H9 (cell line): ENCODE measurements at regions not wholly inside any gene's neighbourhood (a gene's known extent, or its start where the extent isn't known, plus 50 kb on each side); places are given as distances from the start of the nearest gene placed in this dataset.

Source experiments
- DNase-seq: peaks from one replicate; pipeline ENCODE4 v3.0.0-alpha.2; 2017
- H2AFZ ChIP-seq: one replicate; pipeline ENCODE4 v1.6.1; 2013; ENCODE audit warnings: mild to moderate bottlenecking, low read length, control low read depth, moderate library complexity
- H2AK5ac ChIP-seq: 2 replicates; pipeline ENCODE4 v1.6.1; 2013; ENCODE audit warnings: low read length, control low read depth, mixed read lengths; ENCODE audit not compliant: insufficient read length
- H2BK120ac ChIP-seq: one replicate; pipeline ENCODE4 v1.6.1; 2013; ENCODE audit warnings: low read depth, mild to moderate bottlenecking, low read length, control low read depth, inconsistent platforms; ENCODE audit not compliant: poor library complexity, severe bottlenecking
- H2BK12ac ChIP-seq: 2 replicates; pipeline ENCODE4 v1.6.1; 2013; ENCODE audit warnings: low read length, control low read depth, mixed read lengths, low read depth; ENCODE audit not compliant: insufficient read length
- H2BK15ac ChIP-seq: 2 replicates; pipeline ENCODE4 v1.6.1; 2013; ENCODE audit warnings: low read depth, low read length, control low read depth
- H2BK20ac ChIP-seq: one replicate; pipeline ENCODE4 v1.6.1; 2013; ENCODE audit warnings: low read depth, mild to moderate bottlenecking, low read length, control low read depth, inconsistent platforms; ENCODE audit not compliant: poor library complexity, severe bottlenecking
- H2BK5ac ChIP-seq: 2 replicates; pipeline ENCODE4 v1.6.1; 2013; ENCODE audit warnings: low read length, control low read depth, mixed read lengths; ENCODE audit not compliant: insufficient read length
- H3K14ac ChIP-seq: 2 replicates; pipeline ENCODE4 v1.6.1; 2013; ENCODE audit warnings: low read length, control low read depth; ENCODE audit not compliant: insufficient read depth
- H3K18ac ChIP-seq: 2 replicates; pipeline ENCODE4 v1.6.1; 2013; ENCODE audit warnings: low read depth, mild to moderate bottlenecking, mixed read lengths, low read length, control low read depth; ENCODE audit not compliant: insufficient read length
- H3K23ac ChIP-seq: 2 replicates; pipeline ENCODE4 v1.6.1; 2013; ENCODE audit warnings: low read length, control low read depth, mixed read lengths, low read depth; ENCODE audit not compliant: insufficient read length
- H3K23me2 ChIP-seq: 2 replicates; pipeline ENCODE4 v1.6.1; 2013; ENCODE audit warnings: low read depth, mild to moderate bottlenecking, mixed read lengths, low read length, control low read depth; ENCODE audit not compliant: insufficient read length, poor library complexity, severe bottlenecking
- H3K27ac ChIP-seq: 2 replicates; pipeline ENCODE4 v1.5.1; 2013; ENCODE audit warnings: low read length, control low read depth, mixed read lengths, low read depth; ENCODE audit not compliant: insufficient read length
- H3K27me3 ChIP-seq: 2 replicates; pipeline ENCODE4 v1.6.1; 2013; ENCODE audit warnings: low read length, control low read depth, inconsistent platforms; ENCODE audit not compliant: insufficient read depth
- H3K4ac ChIP-seq: 2 replicates; pipeline ENCODE4 v1.6.1; 2013; ENCODE audit warnings: low read depth, mild to moderate bottlenecking, control low read depth, inconsistent platforms, low read length, moderate library complexity
- H3K4me1 ChIP-seq: 2 replicates; pipeline ENCODE4 v1.6.1; 2013; ENCODE audit warnings: low read length, control low read depth, inconsistent platforms; ENCODE audit not compliant: insufficient read depth
- H3K4me2 ChIP-seq: 2 replicates; pipeline ENCODE4 v1.6.1; 2013; ENCODE audit warnings: low read length, control low read depth, mixed read lengths; ENCODE audit not compliant: insufficient read length, insufficient read depth
- H3K56ac ChIP-seq: 2 replicates; pipeline ENCODE4 v1.6.1; 2013; ENCODE audit warnings: low read depth, mild to moderate bottlenecking, mixed read lengths, low read length, control low read depth; ENCODE audit not compliant: insufficient read length
- H3K79me1 ChIP-seq: 2 replicates; pipeline ENCODE4 v1.6.1; 2013; ENCODE audit warnings: low read depth, mild to moderate bottlenecking, moderate library complexity, low read length, control low read depth, inconsistent platforms; ENCODE audit not compliant: insufficient read depth, poor library complexity, severe bottlenecking
- H3K79me2 ChIP-seq: 2 replicates; pipeline ENCODE4 v1.6.1; 2013; ENCODE audit warnings: low read length, control low read depth, inconsistent platforms; ENCODE audit not compliant: insufficient read depth
- H3K9ac ChIP-seq: 2 replicates; pipeline ENCODE4 v1.6.1; 2013; ENCODE audit warnings: low read length, control low read depth, mixed read lengths; ENCODE audit not compliant: insufficient read length; ENCODE audit errors: extremely low read depth
- H3K9me3 ChIP-seq: one replicate; pipeline ENCODE4 v1.6.1; 2013; ENCODE audit warnings: low read depth, low read length, inconsistent platforms; ENCODE audit not compliant: control insufficient read depth
- H3T11ph ChIP-seq: one replicate; pipeline ENCODE4 v1.6.1; 2013; ENCODE audit warnings: mild to moderate bottlenecking, low read length, control low read depth, inconsistent platforms
- H4K20me1 ChIP-seq: one replicate; pipeline ENCODE4 v1.6.1; 2013; ENCODE audit not compliant: control insufficient read depth, insufficient read length, insufficient read depth
- H4K5ac ChIP-seq: 2 replicates; pipeline ENCODE4 v1.6.1; 2013; ENCODE audit warnings: low read depth, mild to moderate bottlenecking, mixed read lengths, low read length, control low read depth; ENCODE audit not compliant: insufficient read length
- H4K8ac ChIP-seq: replicated peaks from 2 replicates; pipeline ENCODE4 v1.6.1; 2013; ENCODE audit warnings: low read length, control low read depth, mixed read lengths, low read depth; ENCODE audit not compliant: insufficient read length
- H4K91ac ChIP-seq: 2 replicates; pipeline ENCODE4 v1.6.1; 2013; ENCODE audit warnings: low read depth, mild to moderate bottlenecking, moderate library complexity, mixed read lengths, low read length, control low read depth; ENCODE audit not compliant: insufficient read length
- H3K27ac Mint-ChIP-seq, 3 experiments: 2 replicates in 2 of 3; 3 replicates in 1 of 3; pipeline ENCODE4 v1.8.0; 2020 to 2021; ENCODE audit warnings: mixed read lengths in 3 of 3, mild to moderate bottlenecking in 1 of 3, moderate library complexity in 1 of 3
- H3K27me3 Mint-ChIP-seq: 2 replicates; pipeline ENCODE4 v1.8.0; 2021; ENCODE audit warnings: low read depth, mild to moderate bottlenecking, moderate library complexity, mixed read lengths
- H3K36me3 Mint-ChIP-seq, 3 experiments: 2 replicates in 2 of 3; 3 replicates in 1 of 3; pipeline ENCODE4 v1.8.0; 2020 to 2021; ENCODE audit warnings: low read depth in 3 of 3, mixed read lengths in 3 of 3; ENCODE audit not compliant: insufficient read depth in 1 of 3
- H3K4me1 Mint-ChIP-seq, 2 experiments: 2 replicates each; pipeline ENCODE4 v1.8.0; 2020; ENCODE audit warnings: mixed read lengths in 2 of 2
- H3K4me3 Mint-ChIP-seq, 2 experiments: 2 replicates in 1 of 2; 3 replicates in 1 of 2; pipeline ENCODE4 v1.8.0; 2020 to 2021; ENCODE audit warnings: mild to moderate bottlenecking in 2 of 2, mixed read lengths in 2 of 2, moderate library complexity in 1 of 2
- H3K9me3 Mint-ChIP-seq, 2 experiments: 2 replicates in 1 of 2; 3 replicates in 1 of 2; pipeline ENCODE4 v1.8.0; 2020; ENCODE audit warnings: mild to moderate bottlenecking in 2 of 2, mixed read lengths in 2 of 2, moderate library complexity in 1 of 2
- CTCF ChIP-seq: fragments of 200-600 bp; sonication (generic); conservative IDR thresholded peaks from 3 replicates; pipeline ENCODE4 v1.8.0; 2021; ENCODE audit warnings: antibody characterized with exemption, mild to moderate bottlenecking
- WGBS: extraction: QIAGEN DNeasy Blood & Tissue Kit; methylation state at CpG from one replicate; pipeline ENCODE4 v1.1.7; 2013; ENCODE audit warnings: missing lambda C conversion rate, low lambda C conversion rate, mixed read lengths; ENCODE audit not compliant: insufficient read length; ENCODE audit errors: extremely low coverage; 5-methylcytosine and 5-hydroxymethylcytosine counted together

- Histone ChIP-seq H2AFZ (no peak overlapping the region), H3K14ac (no peak overlapping the region), H4K20me1 (no peaks in the 10 kb centered on the region), H3K4me2 (no peak overlapping the region), H3K4ac (no peak overlapping the region), H4K8ac (no peak overlapping the region), H3K56ac (no peak overlapping the region), H2BK5ac (no peak overlapping the region), H3K27ac (no peak overlapping the region), H3K79me1 (no peaks in the 10 kb centered on the region), H3K4me1 (no peaks in the 10 kb centered on the region), H3K23ac (no peak overlapping the region), H3K18ac (no peak overlapping the region), H4K5ac (no peak overlapping the region), H2AK5ac (no peak overlapping the region), H2BK12ac (no peak overlapping the region), H3K9ac (no peak overlapping the region), H3K9me3 (peaks cover 5% of the 10 kb centered on the region), H3K79me2 (no peaks in the 10 kb centered on the region), H3K23me2 (no peaks in the 10 kb centered on the region), H3K27me3 (no peaks in the 10 kb centered on the region), H4K91ac (no peak overlapping the region), H2BK20ac (no peak overlapping the region), H2BK120ac (no peak overlapping the region), H3T11ph (no peak overlapping the region), H2BK15ac (no peak overlapping the region)
- peaks cover 11 to 13% of the 10 kb centered on the region in 2 experiments for H3K9me3 Mint-ChIP-seq
- no peak overlapping the region for H3K4me3 Mint-ChIP-seq
- H3K27ac Mint-ChIP-seq, result no peak overlapping the region
- H3K27me3 Mint-ChIP-seq, result no peaks in the 10 kb centered on the region; the same call in 1 of the 2 replicates
- peaks cover 12 to 13% of the 10 kb centered on the region in 2 experiments for H3K4me1 Mint-ChIP-seq
- no peak for TF ChIP-seq CTCF
- DNase-seq, result no peak
- no CpG with 5 or more reads among the region's 1 CpG for WGBS
- peaks cover 4 to 8% (median 7%) of the 10 kb centered on the region in 3 experiments for H3K36me3 Mint-ChIP-seq
Measured at GRCh38 chr11:39678996-39679395, 1780.5 kb downstream of the LRRC4C start.
